GM23338 (cell line): ENCODE measurements at regions not wholly inside any gene's neighbourhood (a gene's known extent, or its start where the extent isn't known, plus 50 kb on each side); places are given as distances from the start of the nearest gene placed in this dataset.

Source experiments
- ATAC-seq: fragments of 200-7000 bp; cut with Tn5 transposase; 3 replicates; pipeline ENCODE4 v1.9.1; 2020
- DNase-seq: peaks from one replicate; pipeline ENCODE4 v3.0.0-alpha.2; 2015; ENCODE audit warnings: low spot score
- H2AFZ ChIP-seq: fragments of 200-600 bp; sonication (generic); 2 replicates; pipeline ENCODE4 v1.8.0; 2016; ENCODE audit warnings: antibody characterized with exemption, mild to moderate bottlenecking, moderate library complexity
- H3F3A ChIP-seq: fragments of 200-600 bp; sonication (generic); replicated peaks from 2 replicates; pipeline ENCODE4 v1.8.0; 2017; ENCODE audit warnings: antibody characterized with exemption, mixed run types, low read depth
- H3K27ac ChIP-seq: fragments of 200-600 bp; sonication (generic); 2 replicates; pipeline ENCODE4 v1.6.1; 2016; ENCODE audit warnings: low read depth
- H3K27me3 ChIP-seq: fragments of 200-600 bp; sonication (generic); 2 replicates; pipeline ENCODE4 v1.8.0; 2016; ENCODE audit warnings: mild to moderate bottlenecking, mixed run types, moderate library complexity; ENCODE audit not compliant: insufficient read depth
- H3K36me3 ChIP-seq: fragments of 200-600 bp; sonication (generic); 2 replicates; pipeline ENCODE4 v1.8.0; 2016; ENCODE audit warnings: mild to moderate bottlenecking; ENCODE audit not compliant: insufficient read depth
- H3K4me1 ChIP-seq: fragments of 200-600 bp; sonication (generic); 2 replicates; pipeline ENCODE4 v1.8.0; 2016; ENCODE audit warnings: mild to moderate bottlenecking, moderate library complexity; ENCODE audit not compliant: insufficient read depth
- H3K4me2 ChIP-seq: fragments of 200-600 bp; sonication (generic); 2 replicates; pipeline ENCODE4 v1.7.1; 2017; ENCODE audit warnings: mixed run types
- H3K4me3 ChIP-seq: fragments of 200-600 bp; sonication (generic); 2 replicates; pipeline ENCODE4 v1.6.1; 2016; ENCODE audit warnings: mixed run types
- H3K79me2 ChIP-seq: fragments of 200-600 bp; sonication (generic); replicated peaks from 2 replicates; pipeline ENCODE4 v1.8.0; 2017; ENCODE audit warnings: mild to moderate bottlenecking; ENCODE audit not compliant: insufficient read depth
- H3K9me2 ChIP-seq: fragments of 200-600 bp; sonication (generic); 2 replicates; pipeline ENCODE4 v1.8.0; 2017; ENCODE audit not compliant: insufficient read depth
- H4K20me1 ChIP-seq: fragments of 200-600 bp; sonication (generic); replicated peaks from 2 replicates; pipeline ENCODE4 v1.8.0; 2017; ENCODE audit warnings: mild to moderate bottlenecking; ENCODE audit not compliant: insufficient read depth
- H3K27ac Mint-ChIP-seq: 2 replicates; pipeline ENCODE4 v1.8.0; 2020; ENCODE audit warnings: inconsistent platforms, mild to moderate bottlenecking, moderate library complexity, mixed read lengths
- H3K27me3 Mint-ChIP-seq: 3 replicates; pipeline ENCODE4 v1.8.0; 2022; ENCODE audit warnings: low read depth, mild to moderate bottlenecking, moderate library complexity, mixed read lengths, inconsistent platforms; ENCODE audit not compliant: insufficient read depth, poor library complexity
- H3K36me3 Mint-ChIP-seq: 3 replicates; pipeline ENCODE4 v1.8.0; 2021; ENCODE audit warnings: low read depth, mild to moderate bottlenecking, inconsistent platforms, moderate library complexity, mixed read lengths
- H3K4me1 Mint-ChIP-seq: 3 replicates; pipeline ENCODE4 v1.8.0; 2020; ENCODE audit warnings: mild to moderate bottlenecking, inconsistent platforms, mixed read lengths
- H3K4me3 Mint-ChIP-seq: 3 replicates; pipeline ENCODE4 v1.8.0; 2021; ENCODE audit warnings: moderate library complexity, mild to moderate bottlenecking, inconsistent platforms, mixed read lengths
- H3K9me3 Mint-ChIP-seq: 3 replicates; pipeline ENCODE4 v1.8.0; 2020; ENCODE audit warnings: moderate library complexity, mild to moderate bottlenecking, inconsistent platforms, mixed read lengths
- CTCF ChIP-seq, 2 experiments: fragments of 200-600 bp in 1 of 2; sonication (generic) in 1 of 2; conservative IDR thresholded peaks; 2 replicates each; pipeline versions ENCODE4 v1.5.1 to v1.6.1; 2016 to 2017; ENCODE audit warnings: antibody characterized with exemption in 2 of 2, low read depth in 2 of 2, mild to moderate bottlenecking in 2 of 2, moderate library complexity in 1 of 2
- ZNF114 ChIP-seq: fragments of 250-450 bp; sonication (Bioruptor Pico); IDR thresholded peaks from 2 replicates; pipeline ENCODE4 v1.5.0; 2020; ENCODE audit warnings: mild to moderate bottlenecking, moderate library complexity
- ZNF462 ChIP-seq: fragments of 250-450 bp; sonication (Bioruptor Pico); IDR thresholded peaks from 2 replicates; pipeline ENCODE4 v1.5.0; 2020; ENCODE audit warnings: mild to moderate bottlenecking, moderate library complexity

- TF ChIP-seq ZNF462 (CRISPR knock-in tag) (no peak), CTCF (conservative IDR thresholded peaks at IDR 0.05; ENCODE audit: low read depth in 2 of 2) (no peak)
Observed at GRCh38 chr6:168939041-168939440, 314.6 kb downstream of the THBS2 start (continued).

- Mint-ChIP-seq H3K27ac (no peak overlapping the region), H3K36me3 (peaks cover 3% of the 10 kb centered on the region; the same call in 1 of the 3 replicates), H3K4me3 (no peak overlapping the region), H3K9me3 (peaks cover 6% of the 10 kb centered on the region; the same call in 1 of the 3 replicates), H3K27me3 (peaks cover 1% of the 10 kb centered on the region), H3K4me1 (peaks cover 3% of the 10 kb centered on the region; the same call in 1 of the 3 replicates)
- no peaks in the 10 kb centered on the region for H3K36me3 ChIP-seq
- DNase-seq (no peak), ATAC-seq (no peak)
- H3K79me2 ChIP-seq, result no peaks in the 10 kb centered on the region
- H3K9me2 ChIP-seq, result no peaks in the 10 kb centered on the region
- no peak overlapping the region for H2AFZ ChIP-seq
- H3F3A ChIP-seq, result no peaks in the 10 kb centered on the region
- no peak overlapping the region for H3K27ac ChIP-seq
- no peak overlapping the region for H3K4me2 ChIP-seq
- no peaks in the 10 kb centered on the region for H3K27me3 ChIP-seq
- H3K4me1 ChIP-seq, result no peaks in the 10 kb centered on the region
- no peaks in the 10 kb centered on the region for H4K20me1 ChIP-seq
- H3K4me3 ChIP-seq, result no peak overlapping the region
- TF ChIP-seq CTCF (conservative IDR thresholded peaks at IDR 0.05; ENCODE audit: low read depth in 2 of 2) (no peak), ZNF114 (no peak), ZNF462 (CRISPR knock-in tag) (no peak)
Observed at GRCh38 chr6:168938546-168938945, 315.1 kb downstream of the THBS2 start.
